Dermis blood vessel endothelial cell (primary cell): ENCODE measurements at regions not wholly inside any gene's neighbourhood (a gene's known extent, or its start where the extent isn't known, plus 50 kb on each side); places are given as distances from the start of the nearest gene placed in this dataset.
A peak's percentile ranks its signal among the peaks of the same experiment; 100 is the strongest.
"Not testable (repeated sequence)": the region's sequence is repeated elsewhere in the genome, so short reads cannot be mapped to it uniquely, and the experiment has no call there.

Source experiments
- DNase-seq: peaks from one replicate; pipeline ENCODE4 v3.0.0; 2010

DNA sequence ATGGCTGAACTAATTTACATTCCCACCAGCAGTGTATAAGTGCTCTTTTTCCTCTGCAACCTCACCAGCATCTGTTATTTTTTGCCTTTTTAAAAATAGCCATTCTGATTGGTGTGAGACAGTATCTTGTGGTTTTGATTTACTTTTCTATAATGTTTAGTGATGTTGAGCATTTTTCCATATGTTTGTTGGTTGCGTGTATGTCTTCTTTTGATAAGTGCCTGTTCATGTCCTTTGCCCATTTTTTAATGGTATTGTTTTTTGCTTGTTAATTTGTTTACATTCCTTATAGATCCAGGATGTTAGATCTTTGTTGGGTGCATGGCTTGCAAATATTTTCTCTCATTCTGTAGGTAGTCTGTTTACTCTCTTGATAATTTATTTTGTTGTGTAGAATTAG, 169.9 kb downstream of the PRL start:
- no peak for DNase-seq

DNA sequence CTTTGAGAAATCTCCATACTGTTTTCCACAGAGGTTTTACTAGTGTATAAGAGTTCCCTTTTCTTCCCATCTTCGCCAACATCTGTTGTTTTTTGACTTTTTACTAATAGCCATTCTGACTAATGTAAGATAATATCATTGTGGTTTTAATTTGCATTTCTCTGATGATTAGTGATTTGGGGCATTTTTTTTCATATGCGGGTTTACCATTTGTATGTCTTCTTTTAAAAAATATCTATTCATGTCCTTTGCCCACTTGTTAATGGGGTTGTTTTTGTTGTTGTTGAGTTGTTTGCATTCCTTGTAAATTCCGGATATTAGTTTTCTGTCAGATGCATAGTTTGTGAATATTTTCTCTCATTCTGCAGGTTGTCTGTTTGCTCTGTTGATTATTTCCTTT, 167.1 kb downstream of the PRL start:
- no peak for DNase-seq

DNA sequence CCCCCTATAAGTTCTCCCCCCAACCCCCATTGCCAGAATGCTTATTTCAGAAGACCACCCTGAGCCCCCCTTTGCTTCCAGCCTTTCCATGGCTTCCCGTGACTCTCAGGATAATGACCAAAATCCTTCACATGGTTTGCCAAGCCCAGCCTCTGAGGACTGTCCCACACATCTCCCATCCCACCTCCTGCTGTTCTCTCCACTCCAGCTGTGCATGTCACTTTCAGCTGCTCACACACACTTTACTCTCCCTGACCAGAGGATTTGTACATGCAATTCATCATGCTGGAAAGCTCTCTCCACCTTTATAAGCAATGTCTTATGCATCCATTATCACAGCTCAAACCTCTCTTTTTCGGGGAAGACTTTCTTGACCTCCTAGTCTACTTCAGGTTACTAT, 164.2 kb downstream of the PRL start:
- DNase-seq: no peak

DNA sequence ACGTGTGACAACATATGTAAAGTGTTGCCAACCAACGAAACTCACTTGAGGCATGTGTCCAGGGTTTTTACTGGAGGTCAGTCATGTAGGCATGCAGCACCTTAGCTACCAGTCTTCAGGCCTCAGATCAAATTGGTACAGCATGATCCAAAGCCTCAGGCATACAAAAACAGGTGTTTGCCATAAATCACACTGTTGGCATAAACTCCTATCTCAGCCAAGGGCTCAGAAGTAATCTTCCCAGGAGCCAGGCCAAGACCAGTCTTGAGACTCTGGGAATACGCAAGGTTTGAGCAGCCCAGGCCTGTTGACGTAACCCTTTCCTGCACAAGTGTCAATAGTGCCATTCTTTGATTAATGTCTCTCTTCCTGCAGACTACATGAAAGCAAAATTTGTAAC, 163.5 kb downstream of the PRL start:
- DNase-seq: peak; percentile 39

DNA sequence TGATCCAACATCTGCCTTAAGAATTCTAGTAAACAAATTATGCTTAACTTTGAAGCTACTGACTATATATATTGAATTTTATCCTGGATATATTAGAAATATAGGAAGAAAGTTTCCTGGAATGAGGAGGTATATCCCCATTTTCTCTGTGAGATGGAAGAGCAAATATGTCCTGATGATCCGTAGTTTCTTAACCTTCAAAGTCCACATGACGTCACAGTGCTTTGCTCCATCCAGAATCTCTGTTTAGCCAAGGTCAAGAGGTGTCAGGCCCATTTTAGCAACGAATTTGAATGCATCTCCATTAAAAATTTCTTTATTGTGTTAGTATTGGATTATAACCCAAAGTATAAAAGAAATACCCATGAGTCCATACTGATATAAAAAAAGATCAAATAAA, 162.5 kb downstream of the PRL start:
- DNase-seq: no peak

DNA sequence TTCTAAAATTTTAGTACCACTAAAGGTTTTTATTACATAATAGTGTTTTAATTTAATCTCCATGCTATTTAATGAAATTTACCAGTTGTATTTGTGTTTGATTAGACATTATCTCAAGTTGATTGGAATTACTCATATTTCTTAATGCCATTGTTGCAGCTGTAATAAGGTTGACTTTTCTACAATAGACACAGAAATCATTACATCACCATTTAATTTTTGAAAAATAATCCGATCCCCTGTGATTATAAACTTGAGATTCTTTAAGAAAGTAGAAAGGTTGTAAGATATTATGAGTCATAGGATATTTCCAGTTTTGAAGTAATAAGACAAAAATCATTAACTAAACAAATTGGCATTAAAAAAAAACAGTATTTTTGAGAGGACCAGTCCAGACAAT, 161.4 kb downstream of the PRL start:
- no peak for DNase-seq

DNA sequence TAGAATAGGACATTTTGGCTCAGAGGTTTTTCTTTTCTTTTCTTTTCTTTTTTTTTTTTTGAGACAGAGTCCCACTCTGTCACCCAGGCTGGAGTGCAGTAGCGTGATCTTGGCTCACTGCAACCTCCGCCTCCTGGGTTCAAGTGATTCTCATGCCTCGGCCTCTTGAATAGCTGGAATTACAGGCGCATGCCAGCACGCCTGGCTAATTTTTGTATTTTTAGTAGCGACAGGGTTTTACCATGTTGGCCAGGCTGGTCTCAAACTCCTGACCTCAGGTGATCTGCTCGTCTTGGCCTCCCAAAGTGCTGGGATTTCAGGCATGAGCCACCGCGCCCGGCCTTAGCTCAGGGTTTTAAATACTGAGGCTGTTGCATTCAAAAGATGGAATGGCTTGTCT, 156.1 kb downstream of the PRL start:
- not testable (repeated sequence) for DNase-seq

DNA sequence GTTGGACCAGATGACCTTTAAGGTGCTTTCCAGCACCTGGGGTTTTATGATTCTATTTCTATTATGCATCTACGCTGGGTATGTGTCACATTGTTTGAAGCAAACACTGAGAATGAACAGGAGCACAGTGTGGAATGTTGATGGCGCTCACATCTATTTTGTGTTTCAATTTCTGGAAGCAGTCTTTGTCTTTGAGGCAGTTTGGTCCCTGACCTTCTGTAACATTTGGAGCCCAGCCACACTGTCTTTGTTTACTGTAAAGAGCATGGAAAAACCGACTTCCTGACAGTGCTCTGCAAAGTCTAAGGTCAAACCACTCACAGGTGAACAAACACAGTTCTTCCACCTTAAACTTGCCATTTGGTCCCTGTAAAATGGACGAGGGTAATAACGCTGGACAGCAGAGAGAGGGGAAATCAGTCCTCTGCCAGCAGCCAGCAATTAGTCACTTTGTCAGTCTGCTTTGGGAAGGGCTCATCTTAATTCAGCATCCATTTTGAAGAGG, 155.5 kb downstream of the PRL start:
- DNase-seq: peak; percentile 99

DNA sequence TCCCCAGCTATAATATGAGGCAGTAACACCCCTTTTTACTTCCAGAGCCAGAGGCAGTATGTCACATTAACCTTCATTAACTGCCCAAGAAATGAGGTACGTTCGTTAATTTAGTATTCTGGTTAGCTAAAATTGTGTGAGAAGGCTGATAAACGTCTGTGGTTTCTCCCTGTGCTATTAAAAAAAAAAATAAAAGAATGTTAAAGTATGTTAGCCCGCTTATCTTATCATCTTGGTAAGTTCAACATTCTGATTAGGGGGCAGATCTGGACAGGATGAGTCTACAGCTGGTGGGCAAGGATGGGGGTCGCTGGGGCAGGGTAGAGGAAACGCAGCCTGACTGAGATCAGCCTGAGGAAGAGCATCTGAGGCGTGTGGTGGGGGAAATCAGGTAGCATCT, 154.0 kb downstream of the PRL start:
- DNase-seq: no peak

DNA sequence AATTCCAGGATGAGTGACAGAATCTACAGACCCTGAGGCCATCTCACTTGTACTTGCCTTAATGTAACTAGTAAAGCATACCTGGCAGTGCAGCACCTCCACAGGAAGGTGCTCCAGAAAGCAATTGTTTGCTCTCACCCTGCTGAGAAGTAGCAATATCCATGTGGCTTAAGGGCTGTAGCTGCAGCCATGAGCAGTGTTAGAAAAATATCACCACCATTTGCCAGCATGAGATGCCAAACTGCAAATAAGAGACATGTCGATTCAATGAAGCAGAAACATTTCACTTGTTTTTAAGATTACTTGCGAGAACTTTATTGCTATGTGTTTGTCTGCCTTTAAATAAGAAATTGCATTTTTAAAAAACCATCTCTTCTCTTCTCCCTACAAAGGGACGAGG, 151.5 kb downstream of the PRL start:
- DNase-seq: no peak

DNA sequence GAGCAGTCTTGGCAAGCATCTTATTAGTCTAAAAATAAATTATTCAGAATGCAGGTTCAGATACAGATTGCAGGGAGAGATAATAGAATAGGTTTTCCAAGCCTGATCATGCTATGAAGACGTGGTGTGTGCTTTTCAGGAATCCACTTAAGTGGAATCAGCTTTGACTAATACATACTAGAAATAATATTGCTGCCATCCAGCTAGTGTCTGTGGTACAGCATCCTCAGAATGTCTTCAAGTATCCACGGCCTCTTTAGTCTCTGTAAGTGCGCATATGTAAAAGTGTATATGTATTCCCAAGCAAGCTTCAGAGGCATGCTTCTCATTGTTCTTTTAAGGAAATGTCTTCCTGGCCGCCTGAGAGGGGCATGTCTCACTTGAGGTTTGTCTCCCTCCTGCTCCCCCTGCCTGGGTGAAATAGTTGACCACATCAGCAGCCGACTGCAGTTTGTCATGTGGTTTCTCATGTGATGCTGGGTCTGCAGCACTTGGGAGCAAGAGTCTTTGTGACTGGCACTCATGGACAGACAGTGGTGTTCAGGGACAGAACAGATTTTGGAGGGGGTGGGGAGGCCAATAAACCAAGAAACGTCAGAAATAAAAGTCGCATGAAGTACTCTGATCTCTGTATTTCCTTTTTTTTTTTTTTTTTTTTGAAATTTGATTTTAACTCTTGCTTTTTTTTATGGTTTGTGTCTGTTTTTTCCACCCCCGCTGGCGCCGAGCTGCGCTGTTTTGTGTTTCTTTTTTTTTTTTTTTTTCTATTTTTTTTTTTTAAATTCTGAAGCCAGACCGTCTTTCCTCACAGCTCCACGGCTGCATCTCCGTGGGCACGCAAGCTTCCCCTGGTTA, 150.8 kb downstream of the PRL start:
- DNase-seq: peak; percentile 73

DNA sequence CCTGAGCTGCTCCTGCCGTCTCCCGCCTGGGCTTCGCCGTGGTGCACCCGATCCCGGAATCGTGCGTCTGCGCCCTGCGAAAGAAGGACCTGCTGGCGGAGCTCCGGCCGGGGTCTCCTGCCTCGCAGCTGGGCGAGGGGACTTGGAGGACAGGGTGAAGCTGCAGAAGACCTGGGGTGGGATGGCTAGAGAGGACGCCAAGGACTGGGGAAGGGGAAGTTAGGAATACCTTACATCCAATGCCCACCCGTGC, 150.2 kb downstream of the PRL start:
- DNase-seq: no peak

DNA sequence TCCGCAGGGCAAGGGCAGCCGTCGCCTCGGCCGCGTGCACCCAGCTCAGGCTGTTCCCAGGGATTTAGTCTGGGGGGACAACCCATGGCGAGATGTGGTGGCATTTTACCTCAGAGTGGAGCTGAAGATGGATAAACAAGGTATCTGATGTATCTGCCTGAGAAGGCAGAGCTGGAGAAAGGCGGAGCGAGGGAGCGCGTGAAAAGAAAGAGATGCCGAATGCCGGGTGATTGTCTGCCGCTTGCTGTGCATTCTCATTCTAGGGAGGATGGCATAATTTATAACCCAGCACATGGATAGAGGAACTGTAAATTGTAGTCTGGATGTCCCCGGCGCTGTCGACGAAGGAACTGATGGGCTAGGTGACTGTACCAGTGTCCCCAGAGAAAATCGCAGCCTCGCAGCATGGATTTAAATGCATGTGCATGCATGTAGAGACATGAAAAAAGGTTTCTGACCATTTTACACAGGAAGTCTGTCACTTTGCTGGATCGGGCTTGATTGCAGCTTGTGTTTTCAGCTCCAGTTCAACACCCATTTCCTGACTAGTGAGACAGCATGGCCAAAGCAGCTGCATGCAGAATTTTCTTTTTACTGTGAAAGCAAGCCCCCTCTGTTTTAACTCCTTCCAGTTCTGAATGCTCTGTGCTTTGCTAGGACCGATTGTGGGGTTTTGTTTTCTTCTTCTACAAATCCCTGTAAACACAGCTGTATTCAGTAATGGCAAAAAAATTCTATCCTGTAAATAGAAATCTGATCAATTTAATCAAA, 149.7 kb downstream of the PRL start:
- peak; percentile 80 for DNase-seq

DNA sequence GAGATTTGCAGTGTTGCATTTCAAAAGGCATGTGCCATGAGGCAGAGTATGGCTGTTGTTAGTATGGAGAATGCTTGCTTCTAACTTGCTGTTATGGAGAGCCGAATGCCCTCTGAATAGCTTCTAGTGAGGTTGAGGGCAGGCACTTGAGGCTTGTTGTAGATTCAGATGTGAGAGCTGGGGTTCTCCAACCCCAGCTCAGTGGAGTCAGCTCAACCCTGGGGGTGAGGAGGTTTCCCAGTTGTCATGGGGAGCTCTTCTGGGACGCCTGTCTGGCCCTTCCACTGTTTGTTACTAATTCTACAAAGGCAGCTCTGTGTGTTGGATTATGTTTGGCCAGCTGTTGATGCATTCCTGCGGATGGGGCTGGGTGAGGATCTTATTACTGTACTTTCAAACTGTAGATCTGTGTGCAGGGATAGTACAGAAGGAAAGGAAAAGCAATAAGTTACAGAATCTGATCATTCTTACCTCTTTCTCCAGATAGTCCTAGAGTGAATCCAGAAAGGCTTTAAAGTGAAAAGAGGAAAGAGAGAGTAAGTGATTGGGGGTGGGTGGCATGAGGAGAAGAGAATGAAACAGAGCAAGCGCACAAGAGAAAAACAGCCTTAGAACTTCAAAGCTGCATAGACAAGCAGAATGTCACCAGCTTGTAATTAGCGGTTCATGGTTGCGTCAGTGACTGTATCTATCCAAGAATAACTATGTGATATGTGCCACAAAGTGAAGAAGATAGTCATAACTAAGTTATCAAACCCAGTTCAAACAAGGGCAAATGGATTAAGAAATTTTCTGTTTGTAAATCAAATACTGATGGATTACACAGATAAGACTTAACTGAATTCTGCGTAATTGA, 148.7 kb downstream of the PRL start:
- DNase-seq: peak; percentile 82

DNA sequence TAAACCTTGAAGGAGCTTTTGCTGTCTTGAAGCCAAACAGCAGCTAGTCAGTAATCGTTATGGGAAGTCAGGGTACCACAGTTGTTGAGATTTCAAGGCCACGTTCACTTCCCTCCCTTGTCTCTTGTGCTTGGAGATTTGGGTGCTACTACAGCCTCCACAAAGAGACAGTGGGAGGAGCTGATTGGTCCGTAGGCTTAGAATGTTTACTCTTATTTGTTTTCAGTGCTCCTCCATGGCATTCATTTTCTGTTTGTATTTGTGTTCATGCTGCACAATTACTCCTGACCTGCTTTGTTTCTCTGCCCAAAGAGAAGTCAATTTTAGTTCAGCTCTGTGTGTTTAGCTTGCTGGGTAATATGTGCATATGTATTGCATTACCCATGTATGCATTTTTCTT, 147.7 kb downstream of the PRL start:
- DNase-seq: no peak

DNA sequence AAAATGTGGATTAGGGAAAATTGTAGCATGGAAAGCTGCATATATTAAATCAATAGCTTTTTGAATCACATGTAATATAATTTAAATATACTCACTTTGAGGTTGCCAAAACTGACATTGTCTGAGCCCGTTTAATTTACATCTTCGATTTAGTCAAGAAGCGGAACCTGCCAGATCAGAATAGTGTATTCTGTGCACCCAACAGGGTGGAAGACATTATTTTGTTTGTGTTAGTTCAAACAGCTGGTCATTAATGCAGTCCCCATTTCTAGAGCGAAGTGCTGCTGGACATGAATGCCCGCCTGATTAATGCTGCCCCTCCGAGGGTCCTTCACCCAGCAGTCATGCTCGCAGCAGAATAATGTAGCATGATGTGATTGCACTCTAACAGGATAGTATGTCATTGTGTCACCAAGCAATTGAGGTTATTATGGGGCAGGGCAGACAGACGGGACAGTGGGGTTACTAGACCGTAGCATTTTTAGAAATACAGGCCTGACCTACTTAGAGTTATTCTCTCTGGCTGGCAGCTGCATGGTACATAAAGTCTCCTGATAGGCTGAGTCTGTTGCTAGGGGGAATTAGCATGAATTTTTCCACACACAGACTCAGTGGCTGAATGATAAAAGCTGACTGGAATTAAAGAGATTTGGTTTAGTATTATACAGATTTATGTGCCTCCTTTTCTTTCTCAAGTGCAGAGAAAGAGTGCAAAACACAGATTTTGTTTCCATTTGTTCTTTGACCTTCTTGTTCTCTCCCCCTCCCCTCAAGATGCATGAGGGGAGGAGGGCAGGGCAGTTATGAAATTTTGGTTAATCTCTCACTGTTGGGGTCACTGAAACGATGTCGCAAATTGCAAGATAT, 147.1 kb downstream of the PRL start:
- peak; percentile 17 for DNase-seq

DNA sequence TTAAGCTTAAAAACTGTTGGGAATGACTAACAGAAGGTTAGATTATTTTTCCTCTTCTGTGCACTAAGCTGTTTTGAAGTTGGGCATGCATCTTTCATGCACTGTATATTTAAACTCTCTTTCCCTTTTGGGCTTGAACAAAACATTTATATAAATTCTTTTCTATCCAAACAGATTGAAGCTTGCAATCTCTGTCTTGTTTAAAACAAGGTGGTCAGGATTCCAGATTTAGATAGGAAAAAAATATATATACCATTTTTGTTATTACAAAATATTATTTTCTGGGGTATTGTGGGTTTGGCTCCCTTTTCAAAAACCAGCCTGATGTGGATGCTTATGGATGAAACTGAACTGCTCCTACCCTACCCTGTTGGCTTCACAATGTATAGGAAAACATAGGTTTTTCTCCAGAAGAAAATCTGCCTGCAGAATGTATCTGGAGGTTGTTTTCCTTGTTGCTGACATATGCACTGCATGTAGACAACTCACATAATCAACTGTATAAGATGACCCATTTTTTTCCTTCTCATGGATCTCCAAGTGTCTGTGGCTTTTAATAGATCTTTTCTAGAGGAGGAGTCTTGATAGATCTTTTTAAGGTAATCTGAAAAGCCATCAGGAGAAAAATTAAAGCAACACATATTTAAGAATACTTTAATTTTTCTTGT, 146.3 kb downstream of the PRL start:
- DNase-seq: no peak

DNA sequence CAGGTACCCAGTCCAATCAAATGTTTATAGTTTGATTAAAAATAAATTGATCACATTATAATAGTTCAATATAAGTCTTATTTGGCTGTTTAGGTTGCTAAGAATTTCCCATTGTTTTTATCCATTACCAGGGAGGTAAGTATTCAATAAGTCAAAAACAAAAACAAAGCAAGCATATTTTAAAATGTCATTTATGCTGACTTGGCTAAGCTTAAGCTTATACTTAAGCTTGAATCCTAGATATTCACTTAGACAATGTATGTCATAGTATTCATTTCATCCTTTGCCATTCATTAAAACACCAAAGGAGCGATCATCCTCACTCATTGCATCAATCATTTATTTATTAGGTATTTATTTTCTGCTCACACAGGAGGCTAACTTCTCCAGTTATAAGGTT, 144.9 kb downstream of the PRL start:
- no peak for DNase-seq

DNA sequence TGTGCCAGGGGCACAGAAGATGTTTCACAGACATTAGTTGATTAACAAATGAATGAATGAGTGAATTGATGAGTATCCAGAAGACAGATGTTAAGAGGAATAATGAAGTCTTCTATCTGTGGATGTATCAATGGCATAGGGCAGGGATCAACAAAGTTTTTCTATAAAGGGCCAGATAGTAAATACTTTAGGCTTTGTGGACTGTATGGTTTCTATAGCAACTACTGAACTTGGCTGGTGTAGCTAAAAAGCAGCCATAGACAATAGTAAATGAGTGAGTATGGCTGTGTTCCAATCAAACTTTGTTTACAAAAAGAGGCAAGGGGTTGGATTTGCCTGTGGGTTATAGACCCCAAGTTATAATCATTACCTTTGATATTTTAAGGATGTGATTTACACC, 144.0 kb downstream of the PRL start:
- peak; percentile 65 for DNase-seq

DNA sequence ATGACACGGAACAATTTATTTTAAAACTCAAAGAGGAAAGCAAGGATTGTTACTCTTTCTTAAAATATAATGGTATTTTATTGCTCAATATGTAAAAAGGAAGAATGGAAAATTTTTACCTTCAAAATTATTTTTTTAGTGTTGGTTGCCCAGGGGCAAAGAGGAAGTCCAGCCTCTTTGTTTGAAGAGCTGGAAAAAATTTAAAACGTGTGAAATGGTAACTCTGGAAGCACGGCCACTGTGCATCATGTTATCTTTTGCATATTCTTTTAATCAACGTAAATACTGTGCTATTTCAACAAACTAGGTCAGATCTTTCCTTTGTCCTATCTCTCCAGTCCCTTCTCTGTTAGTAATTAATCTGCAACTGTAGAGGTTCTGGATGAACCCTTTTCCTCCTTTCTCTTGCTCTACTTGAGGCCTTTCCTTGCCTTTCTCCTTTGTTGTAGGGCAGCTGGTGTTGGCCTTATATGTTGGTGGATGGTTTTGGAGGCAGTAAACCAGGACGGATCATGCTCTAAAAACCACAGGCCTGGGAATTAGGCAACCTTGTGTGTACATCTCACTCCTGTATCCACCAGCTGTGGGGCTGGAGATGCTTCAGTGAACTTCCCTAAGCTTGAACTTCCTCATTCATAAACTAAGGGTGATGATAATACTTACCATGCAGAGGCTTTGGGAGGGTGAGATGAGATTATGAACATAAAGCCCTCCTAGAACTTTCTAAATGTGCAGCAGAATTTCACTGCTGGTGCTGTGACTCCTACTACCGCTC, 143.3 kb downstream of the PRL start:
- DNase-seq: no peak

DNA sequence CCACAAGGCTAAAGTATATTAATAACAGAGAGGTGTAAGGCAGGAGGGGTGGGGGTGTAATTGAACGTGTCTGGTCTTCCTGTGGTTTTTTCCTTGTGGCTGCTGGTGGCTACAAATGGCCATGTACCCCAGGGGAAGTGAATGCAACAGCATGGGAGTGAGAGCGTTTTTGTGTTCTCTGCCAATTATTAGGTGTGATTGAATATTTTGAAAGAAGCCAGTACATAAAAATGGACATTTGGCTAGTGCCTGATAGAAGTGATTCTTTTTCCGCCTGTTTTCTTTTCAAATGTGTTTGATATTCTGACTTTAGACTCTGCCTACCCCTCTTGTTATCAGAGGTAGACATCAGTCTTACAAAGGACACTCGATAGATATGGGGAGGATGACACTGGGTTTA, 141.3 kb downstream of the PRL start:
- DNase-seq: no peak
